ENCODE measurements at regions not wholly inside any gene's neighbourhood (a gene's known extent, or its start where the extent isn't known, plus 50 kb on each side); places are given as distances from the start of the nearest gene placed in this dataset.

- no peak overlapping the region for H2AFZ ChIP-seq (ENCODE audit: low read length)
- peak overlapping the region; percentile 100 for H3K27ac ChIP-seq (ENCODE audit: low read length)
- H3K36me3 ChIP-seq (ENCODE audit: insufficient read depth, low read length): no peaks in the 10 kb centered on the region
- H3K79me2 ChIP-seq (ENCODE audit: low read length): no peaks in the 10 kb centered on the region
- peaks cover 80% of the 10 kb centered on the region for H3K4me1 ChIP-seq (ENCODE audit: low read length)
- no peaks in the 10 kb centered on the region for H3K9me2 ChIP-seq (replicated peaks; ENCODE audit: insufficient read depth, low read length)
- peak overlapping the region; percentile 74 for H3K4me2 ChIP-seq (ENCODE audit: low read depth, low read length, poor library complexity, severe bottlenecking)
- DNase-seq: peak; percentile 63
- no peaks in the 10 kb centered on the region for H3K9me3 ChIP-seq (ENCODE audit: low read length)
- H3K27me3 ChIP-seq (ENCODE audit: low read length): no peaks in the 10 kb centered on the region
- H3K4me3 ChIP-seq (ENCODE audit: low read length): peak overlapping the region; percentile 48
- peak overlapping the region; percentile 73 for H3K9ac ChIP-seq (ENCODE audit: low read length)
- no peaks in the 10 kb centered on the region for H4K20me1 ChIP-seq (ENCODE audit: insufficient read depth, low read depth, low read length)
Measured at GRCh38 chr12:95415451-95415850, 58.5 kb upstream of the METAP2 start.

GRCh38 chr12:95416111-95416636, 57.8 kb upstream of the METAP2 start:
- Histone ChIP-seq H3K4me3 (ENCODE audit: low read length) (peak overlapping the region; percentile 48), H3K9ac (ENCODE audit: low read length) (peak overlapping the region; percentile 73), H4K20me1 (ENCODE audit: insufficient read depth, low read depth, low read length) (no peaks in the 10 kb centered on the region), H3K4me2 (ENCODE audit: low read depth, low read length, poor library complexity, severe bottlenecking) (peak overlapping the region; percentile 74), H3K9me2 (replicated peaks; ENCODE audit: insufficient read depth, low read length) (no peaks in the 10 kb centered on the region), H3K4me1 (ENCODE audit: low read length) (peaks cover 75% of the 10 kb centered on the region), H3K27ac (ENCODE audit: low read length) (peak overlapping the region; percentile 100), H3K9me3 (ENCODE audit: low read length) (no peaks in the 10 kb centered on the region), H3K27me3 (ENCODE audit: low read length) (no peaks in the 10 kb centered on the region), H3K36me3 (ENCODE audit: insufficient read depth, low read length) (no peaks in the 10 kb centered on the region), H2AFZ (ENCODE audit: low read length) (no peak overlapping the region), H3K79me2 (ENCODE audit: low read length) (no peaks in the 10 kb centered on the region)
- peak; percentile 95 for DNase-seq

- H3K4me2 ChIP-seq (ENCODE audit: low read depth, low read length, poor library complexity, severe bottlenecking): peak overlapping the region; percentile 74
- no peaks in the 10 kb centered on the region for H3K27me3 ChIP-seq (ENCODE audit: low read length)
- no peaks in the 10 kb centered on the region for H3K36me3 ChIP-seq (ENCODE audit: insufficient read depth, low read length)
- DNase-seq: peak; percentile 77
- H3K9me2 ChIP-seq (replicated peaks; ENCODE audit: insufficient read depth, low read length): no peaks in the 10 kb centered on the region
- H3K4me1 ChIP-seq (ENCODE audit: low read length): peaks cover 63% of the 10 kb centered on the region
- H3K9ac ChIP-seq (ENCODE audit: low read length): peak overlapping the region; percentile 73
- H4K20me1 ChIP-seq (ENCODE audit: insufficient read depth, low read depth, low read length): no peaks in the 10 kb centered on the region
- H3K27ac ChIP-seq (ENCODE audit: low read length): peak overlapping the region; percentile 100
- no peak overlapping the region; the same call in 1 of the 2 replicates for H3K4me3 ChIP-seq (ENCODE audit: low read length)
- H3K9me3 ChIP-seq (ENCODE audit: low read length): no peaks in the 10 kb centered on the region
- peak overlapping the region; percentile 65 for H2AFZ ChIP-seq (ENCODE audit: low read length)
- H3K79me2 ChIP-seq (ENCODE audit: low read length): no peaks in the 10 kb centered on the region
Measured at GRCh38 chr12:95417372-95417771, 56.6 kb upstream of the METAP2 start.

GRCh38 chr12:95418142-95418541, 55.8 kb upstream of the METAP2 start:
- Histone ChIP-seq H3K27me3 (ENCODE audit: low read length) (no peaks in the 10 kb centered on the region), H3K9me2 (replicated peaks; ENCODE audit: insufficient read depth, low read length) (no peaks in the 10 kb centered on the region), H2AFZ (ENCODE audit: low read length) (peak overlapping the region; percentile 65), H3K36me3 (ENCODE audit: insufficient read depth, low read length) (no peaks in the 10 kb centered on the region), H3K9me3 (ENCODE audit: low read length) (no peaks in the 10 kb centered on the region), H3K27ac (ENCODE audit: low read length) (peak overlapping the region; percentile 100), H4K20me1 (ENCODE audit: insufficient read depth, low read depth, low read length) (no peaks in the 10 kb centered on the region), H3K79me2 (ENCODE audit: low read length) (no peaks in the 10 kb centered on the region), H3K9ac (ENCODE audit: low read length) (peak overlapping the region; percentile 73), H3K4me3 (ENCODE audit: low read length) (no peak overlapping the region), H3K4me2 (ENCODE audit: low read depth, low read length, poor library complexity, severe bottlenecking) (peak overlapping the region; percentile 74), H3K4me1 (ENCODE audit: low read length) (peaks cover 59% of the 10 kb centered on the region)
- DNase-seq: no peak
